ENCODE measurements at regions not wholly inside any gene's neighbourhood (a gene's known extent, or its start where the extent isn't known, plus 50 kb on each side); places are given as distances from the start of the nearest gene placed in this dataset.

DNA sequence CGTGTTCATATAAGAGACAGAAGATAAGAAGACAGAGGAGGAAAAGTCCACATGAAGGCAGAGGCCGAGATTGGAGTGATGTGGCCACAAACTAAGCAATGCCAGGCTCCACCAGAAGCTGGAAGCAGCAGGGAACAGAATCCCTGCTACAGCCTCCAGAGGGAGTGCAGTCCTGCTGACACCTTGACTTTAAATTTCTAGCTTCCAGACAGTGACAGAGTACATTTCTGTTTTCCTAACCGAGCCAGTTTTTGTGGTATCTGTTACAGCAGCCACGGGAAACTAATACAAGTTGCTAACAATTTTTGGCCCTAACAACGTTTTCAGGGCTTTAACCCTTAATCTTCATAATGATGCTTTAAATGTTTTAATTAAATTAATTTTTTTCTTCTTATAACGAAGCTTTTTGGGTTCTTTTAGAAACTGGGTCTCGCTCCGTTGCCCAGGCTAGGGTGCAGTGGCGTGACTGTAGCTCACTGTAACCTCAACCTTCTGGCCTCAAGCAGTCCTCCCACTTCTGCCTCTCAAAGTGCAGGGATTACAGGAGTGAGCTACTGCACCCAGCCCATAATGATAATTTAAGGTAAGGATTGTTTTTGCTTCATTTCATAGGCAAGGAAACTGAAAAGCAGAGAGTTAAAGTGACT, 202.3 kb upstream of the PROK2 start:
- TF ChIP-seq EZH2 (IDR thresholded peaks at IDR 0.05; ENCODE audit: borderline replicate concordance, low read depth, low read length, poor library complexity, severe bottlenecking) = no peak
- TF ChIP-seq, protein P1, sequence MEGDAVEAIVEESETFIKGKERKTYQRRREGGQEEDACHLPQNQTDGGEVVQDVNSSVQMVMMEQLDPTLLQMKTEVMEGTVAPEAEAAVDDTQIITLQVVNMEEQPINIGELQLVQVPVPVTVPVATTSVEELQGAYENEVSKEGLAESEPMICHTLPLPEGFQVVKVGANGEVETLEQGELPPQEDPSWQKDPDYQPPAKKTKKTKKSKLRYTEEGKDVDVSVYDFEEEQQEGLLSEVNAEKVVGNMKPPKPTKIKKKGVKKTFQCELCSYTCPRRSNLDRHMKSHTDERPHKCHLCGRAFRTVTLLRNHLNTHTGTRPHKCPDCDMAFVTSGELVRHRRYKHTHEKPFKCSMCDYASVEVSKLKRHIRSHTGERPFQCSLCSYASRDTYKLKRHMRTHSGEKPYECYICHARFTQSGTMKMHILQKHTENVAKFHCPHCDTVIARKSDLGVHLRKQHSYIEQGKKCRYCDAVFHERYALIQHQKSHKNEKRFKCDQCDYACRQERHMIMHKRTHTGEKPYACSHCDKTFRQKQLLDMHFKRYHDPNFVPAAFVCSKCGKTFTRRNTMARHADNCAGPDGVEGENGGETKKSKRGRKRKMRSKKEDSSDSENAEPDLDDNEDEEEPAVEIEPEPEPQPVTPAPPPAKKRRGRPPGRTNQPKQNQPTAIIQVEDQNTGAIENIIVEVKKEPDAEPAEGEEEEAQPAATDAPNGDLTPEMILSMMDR (conservative IDR thresholded peaks at IDR 0.05; ENCODE audit: low read depth, low read length) = 0 out of 2 replicates have a peak, but pooled peaks have one; percentile 26
- DNase-seq (ENCODE audit: low spot score) = no peak

DNA sequence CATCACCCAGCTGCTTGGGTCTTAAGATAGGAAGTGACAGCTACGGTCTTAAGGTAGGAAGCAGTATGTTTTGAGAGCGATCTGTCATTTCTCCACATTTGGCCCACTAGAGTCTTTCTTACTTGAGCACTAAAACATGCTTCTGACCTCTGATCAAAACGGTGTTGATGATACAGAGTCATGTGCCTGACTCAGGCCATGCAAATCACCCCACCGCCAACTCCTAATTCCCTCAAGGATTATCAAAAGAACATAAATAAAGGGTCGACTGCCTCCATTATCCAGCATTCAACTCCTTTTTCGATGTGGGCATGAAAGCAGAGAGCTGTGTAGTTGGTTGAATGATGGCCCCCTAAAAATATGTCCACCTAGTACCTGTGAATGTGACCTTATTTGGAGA, 201.7 kb upstream of the PROK2 start:
- ChIA-PET POLR2A (ENCODE audit: low non-redundant PET) (no interaction called here), CTCF (no interaction called here)
- H3K4me3 ChIP-seq (ENCODE audit: low read depth, low read length, poor library complexity, severe bottlenecking) = no peak overlapping the region
- H3K27me3 ChIP-seq (replicated peaks; ENCODE audit: insufficient read depth, low read depth, low read length, poor library complexity) = no peaks in the 10 kb centered on the region
- no TSS peak for BruUV-seq (replicated peaks)
- intact Hi-C loops (cut with micrococcal nuclease; ENCODE audit: unreplicated experiment) = no loop called here
- H3K27ac ChIP-seq (ENCODE audit: low read depth, low read length, poor library complexity, severe bottlenecking) = no peak overlapping the region
- peaks cover 5% of the 10 kb centered on the region for H3K4me1 ChIP-seq (ENCODE audit: insufficient read depth, low read length, poor library complexity, severe bottlenecking)
- TF ChIP-seq, protein P1 (conservative IDR thresholded peaks at IDR 0.05; ENCODE audit: low read depth, low read length) = no peak
- TF ChIP-seq EZH2 (IDR thresholded peaks at IDR 0.05; ENCODE audit: borderline replicate concordance, low read depth, low read length, poor library complexity, severe bottlenecking) = no peak
- no peaks in the 10 kb centered on the region for H3K36me3 ChIP-seq (ENCODE audit: insufficient read depth, low read length, poor library complexity, severe bottlenecking)
- H3K9me3 ChIP-seq (ENCODE audit: low read depth, low read length, poor library complexity, severe bottlenecking) = no peaks in the 10 kb centered on the region
- no peak for DNase-seq (ENCODE audit: low spot score)

More for the DNA sequence above, 202.3 kb upstream of the PROK2 start:
- no peak overlapping the region for H3K4me3 ChIP-seq (ENCODE audit: low read depth, low read length, poor library complexity, severe bottlenecking)
- no peaks in the 10 kb centered on the region for H3K36me3 ChIP-seq (ENCODE audit: insufficient read depth, low read length, poor library complexity, severe bottlenecking)
- ChIA-PET CTCF (no interaction called here), POLR2A (ENCODE audit: low non-redundant PET) (no interaction called here)
- BruUV-seq (replicated peaks) = no TSS peak
- H3K27me3 ChIP-seq (replicated peaks; ENCODE audit: insufficient read depth, low read depth, low read length, poor library complexity) = no peaks in the 10 kb centered on the region
- H3K27ac ChIP-seq (ENCODE audit: low read depth, low read length, poor library complexity, severe bottlenecking) = no peak overlapping the region
- intact Hi-C loops (cut with micrococcal nuclease; ENCODE audit: unreplicated experiment) = no loop called here
- peaks cover 5% of the 10 kb centered on the region for H3K4me1 ChIP-seq (ENCODE audit: insufficient read depth, low read length, poor library complexity, severe bottlenecking)
- no peaks in the 10 kb centered on the region for H3K9me3 ChIP-seq (ENCODE audit: low read depth, low read length, poor library complexity, severe bottlenecking)

DNA sequence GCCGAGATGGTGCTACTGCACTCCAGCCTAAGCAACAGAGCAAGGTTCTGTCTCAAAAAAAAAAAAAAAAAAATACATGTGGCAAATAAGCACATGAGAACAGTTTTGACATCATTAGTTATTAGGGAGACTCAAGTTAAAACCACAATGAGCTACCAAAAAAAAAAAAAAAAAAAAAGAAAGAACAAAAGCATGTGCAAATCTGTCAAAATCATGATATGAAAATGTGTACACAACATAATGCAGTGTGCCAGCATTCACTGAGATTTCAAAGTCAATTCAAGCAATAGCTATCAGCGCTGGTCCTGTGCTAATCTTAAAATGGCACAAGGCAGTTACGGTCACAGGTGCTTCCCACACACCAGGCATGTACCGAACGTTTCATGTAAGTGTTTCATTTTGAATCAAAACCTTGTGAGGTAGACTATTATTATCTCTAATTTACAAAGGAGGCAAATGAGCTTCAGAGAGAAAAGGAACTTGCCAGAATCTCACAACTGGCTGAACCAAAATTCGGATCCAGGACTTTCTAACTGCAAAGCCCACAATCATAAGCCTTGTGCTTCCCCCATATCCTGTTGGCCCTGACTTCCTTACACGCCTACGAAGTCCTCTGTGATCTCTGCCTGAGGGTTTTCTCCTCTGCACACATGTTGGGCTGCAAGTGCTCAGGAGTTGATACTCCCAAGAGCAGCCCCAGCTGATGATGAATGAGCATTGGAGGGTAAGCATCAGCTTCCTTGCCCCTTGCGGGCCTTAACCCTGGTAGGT, 200.1 kb upstream of the PROK2 start:
- intact Hi-C loops (cut with micrococcal nuclease; ENCODE audit: unreplicated experiment) = no loop called here
- H3K9me3 ChIP-seq (ENCODE audit: low read depth, low read length, poor library complexity, severe bottlenecking) = no peaks in the 10 kb centered on the region
- no peak overlapping the region for H3K27ac ChIP-seq (ENCODE audit: low read depth, low read length, poor library complexity, severe bottlenecking)
- ChIA-PET CTCF (no interaction called here), POLR2A (ENCODE audit: low non-redundant PET) (no interaction called here)
- H3K27me3 ChIP-seq (replicated peaks; ENCODE audit: insufficient read depth, low read depth, low read length, poor library complexity) = no peaks in the 10 kb centered on the region
- peaks cover 5% of the 10 kb centered on the region for H3K4me1 ChIP-seq (ENCODE audit: insufficient read depth, low read length, poor library complexity, severe bottlenecking)
- TF ChIP-seq EZH2 (IDR thresholded peaks at IDR 0.05; ENCODE audit: borderline replicate concordance, low read depth, low read length, poor library complexity, severe bottlenecking) = no peak
- TF ChIP-seq, protein P1 (conservative IDR thresholded peaks at IDR 0.05; ENCODE audit: low read depth, low read length) = no peak
- BruUV-seq (replicated peaks) = no TSS peak
- no peak for DNase-seq (ENCODE audit: low spot score)
- H3K4me3 ChIP-seq (ENCODE audit: low read depth, low read length, poor library complexity, severe bottlenecking) = no peak overlapping the region
- H3K36me3 ChIP-seq (ENCODE audit: insufficient read depth, low read length, poor library complexity, severe bottlenecking) = no peaks in the 10 kb centered on the region
